ENCODE measurements at regions not wholly inside any gene's neighbourhood (a gene's known extent, or its start where the extent isn't known, plus 50 kb on each side); places are given as distances from the start of the nearest gene placed in this dataset.

- TF ChIP-seq CTCF (IDR thresholded peaks at IDR 0.05) (no peak), POLR2AphosphoS5 (IDR thresholded peaks at IDR 0.05; ENCODE audit: low read depth, low read length) (no peak), REST (IDR thresholded peaks at IDR 0.05; ENCODE audit: insufficient read depth in 1 of 2, low read depth in 2 of 2, low read length in 1 of 2) (no peak)
These were observed 1717.7 kb upstream of the SEL1L start for GRCh38 chr14:83251402-83251801.
